IMR-90 (cell line): ENCODE measurements at regions not wholly inside any gene's neighbourhood (a gene's known extent, or its start where the extent isn't known, plus 50 kb on each side); places are given as distances from the start of the nearest gene placed in this dataset.

Experiments
- BHLHE40 ChIP-seq: fragments of 150-350 bp; IDR thresholded peaks from 2 replicates; pipeline ENCODE4 v1.6.1; 2016; ENCODE audit warnings: mild to moderate bottlenecking, low read depth, low read length
- CEBPB ChIP-seq: IDR thresholded peaks from 2 replicates; pipeline ENCODE4 v1.6.1; 2012; ENCODE audit warnings: low read depth, low read length, improper control_type of control experiment
- CHD1 ChIP-seq: IDR thresholded peaks from 2 replicates; pipeline ENCODE4 v1.6.1; 2012; ENCODE audit warnings: low read depth, low read length, improper control_type of control experiment
- MXI1 ChIP-seq: IDR thresholded peaks from 2 replicates; pipeline ENCODE4 v1.6.1; 2012; ENCODE audit warnings: low read depth, mild to moderate bottlenecking, low read length, moderate library complexity, borderline replicate concordance
- NFE2L2 ChIP-seq: fragments of 150-350 bp; IDR thresholded peaks from 2 replicates; pipeline ENCODE4 v1.6.1; 2016; ENCODE audit warnings: low read depth, mild to moderate bottlenecking, low read length
- POLR2A ChIP-seq: IDR thresholded peaks from 2 replicates; pipeline ENCODE4 v1.6.1; 2012; ENCODE audit warnings: mild to moderate bottlenecking, low read depth, low read length
- RAD21 ChIP-seq: IDR thresholded peaks from 2 replicates; pipeline ENCODE4 v1.6.1; 2012; ENCODE audit warnings: low read length, improper control_type of control experiment
- RCOR1 ChIP-seq: IDR thresholded peaks from 2 replicates; pipeline ENCODE4 v1.6.1; 2012; ENCODE audit warnings: mild to moderate bottlenecking, low read length, improper control_type of control experiment; ENCODE audit not compliant: insufficient replicate concordance
- SMC3 ChIP-seq: fragments of 150-350 bp; IDR thresholded peaks from 2 replicates; pipeline ENCODE4 v1.6.1; 2016; ENCODE audit warnings: low read depth, mild to moderate bottlenecking, antibody characterized with exemption, low read length, moderate library complexity
- TF ChIP-seq, protein P1 (sequence below): conservative IDR thresholded peaks from 2 replicates; pipeline ENCODE4 v1.5.1; 2012; ENCODE audit warnings: mild to moderate bottlenecking, low read depth, low read length, improper control_type of control experiment

DNA sequence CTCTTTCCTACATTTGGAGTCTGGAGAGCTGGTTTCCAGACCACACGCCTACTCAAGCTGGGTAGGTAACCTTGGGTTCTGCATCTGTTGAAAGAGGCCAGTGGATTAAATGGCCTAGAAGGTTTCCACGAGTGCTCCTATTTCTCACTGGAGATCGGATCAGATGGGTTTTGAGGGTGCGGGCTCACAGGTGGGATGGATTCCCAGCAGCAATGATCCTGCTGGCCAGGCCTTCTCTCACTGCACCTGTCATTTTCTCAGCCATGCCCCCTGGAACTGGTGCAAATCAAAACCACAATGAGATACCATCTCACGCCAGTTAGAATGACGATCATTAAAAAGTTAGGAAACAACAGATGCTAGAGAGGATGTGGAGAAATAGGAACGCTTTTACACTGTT, 747.5 kb upstream of the RAB6C start:
- TF ChIP-seq, protein P1, sequence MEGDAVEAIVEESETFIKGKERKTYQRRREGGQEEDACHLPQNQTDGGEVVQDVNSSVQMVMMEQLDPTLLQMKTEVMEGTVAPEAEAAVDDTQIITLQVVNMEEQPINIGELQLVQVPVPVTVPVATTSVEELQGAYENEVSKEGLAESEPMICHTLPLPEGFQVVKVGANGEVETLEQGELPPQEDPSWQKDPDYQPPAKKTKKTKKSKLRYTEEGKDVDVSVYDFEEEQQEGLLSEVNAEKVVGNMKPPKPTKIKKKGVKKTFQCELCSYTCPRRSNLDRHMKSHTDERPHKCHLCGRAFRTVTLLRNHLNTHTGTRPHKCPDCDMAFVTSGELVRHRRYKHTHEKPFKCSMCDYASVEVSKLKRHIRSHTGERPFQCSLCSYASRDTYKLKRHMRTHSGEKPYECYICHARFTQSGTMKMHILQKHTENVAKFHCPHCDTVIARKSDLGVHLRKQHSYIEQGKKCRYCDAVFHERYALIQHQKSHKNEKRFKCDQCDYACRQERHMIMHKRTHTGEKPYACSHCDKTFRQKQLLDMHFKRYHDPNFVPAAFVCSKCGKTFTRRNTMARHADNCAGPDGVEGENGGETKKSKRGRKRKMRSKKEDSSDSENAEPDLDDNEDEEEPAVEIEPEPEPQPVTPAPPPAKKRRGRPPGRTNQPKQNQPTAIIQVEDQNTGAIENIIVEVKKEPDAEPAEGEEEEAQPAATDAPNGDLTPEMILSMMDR, result no peak
- TF ChIP-seq RAD21 (no peak), MXI1 (no peak), CHD1 (no peak), POLR2A (no peak), NFE2L2 (no peak), RCOR1 (no peak), SMC3 (no peak), CEBPB (no peak), BHLHE40 (no peak)
